ENCODE measurements at regions not wholly inside any gene's neighbourhood (a gene's known extent, or its start where the extent isn't known, plus 50 kb on each side); places are given as distances from the start of the nearest gene placed in this dataset.

- no peaks in the 10 kb centered on the region for H3K9me3 ChIP-seq (ENCODE audit: control insufficient read depth, insufficient read depth, low read length)
- H3K27ac ChIP-seq (ENCODE audit: low read depth, low read length) = no peak overlapping the region
- H4K20me1 ChIP-seq (ENCODE audit: control insufficient read depth, insufficient read depth, low read depth, low read length) = no peaks in the 10 kb centered on the region
- H3F3A ChIP-seq (ENCODE audit: control insufficient read depth, insufficient read depth) = no peaks in the 10 kb centered on the region
- no peaks in the 10 kb centered on the region for H3K9me2 ChIP-seq (replicated peaks; ENCODE audit: control insufficient read depth, low read length)
- H3K4me3 ChIP-seq (ENCODE audit: low read length) = no peak overlapping the region
- H3K4me1 ChIP-seq (ENCODE audit: control insufficient read depth, low read length) = no peaks in the 10 kb centered on the region
- no peaks in the 10 kb centered on the region for H3K79me2 ChIP-seq (ENCODE audit: control insufficient read depth, low read length)
- no peaks in the 10 kb centered on the region for H3K27me3 ChIP-seq (ENCODE audit: control insufficient read depth, low read length)
- H3K36me3 ChIP-seq (ENCODE audit: control insufficient read depth, low read length) = no peaks in the 10 kb centered on the region
- no peak overlapping the region for H3K4me2 ChIP-seq (ENCODE audit: low read length)
- TF ChIP-seq EZH2phosphoT487 (IDR thresholded peaks at IDR 0.05; ENCODE audit: borderline replicate concordance, low read length) = no peak
- TF ChIP-seq CTCF (IDR thresholded peaks at IDR 0.05; ENCODE audit: low read depth, low read length, poor library complexity, severe bottlenecking) = no peak
These were observed 165.1 kb upstream of the PPP3CA start for GRCh38 chr4:101512416-101512815.

- no peak overlapping the region for H3K4me3 ChIP-seq (ENCODE audit: low read length)
- no peak overlapping the region for H3K27ac ChIP-seq (ENCODE audit: low read depth, low read length)
- H3K4me2 ChIP-seq (ENCODE audit: low read length) = no peak overlapping the region
- no peaks in the 10 kb centered on the region for H3K9me2 ChIP-seq (replicated peaks; ENCODE audit: control insufficient read depth, low read length)
- H3K27me3 ChIP-seq (ENCODE audit: control insufficient read depth, low read length) = no peaks in the 10 kb centered on the region
- TF ChIP-seq EZH2phosphoT487 (IDR thresholded peaks at IDR 0.05; ENCODE audit: borderline replicate concordance, low read length) = no peak
- no peak for TF ChIP-seq CTCF (IDR thresholded peaks at IDR 0.05; ENCODE audit: low read depth, low read length, poor library complexity, severe bottlenecking)
- H3K4me1 ChIP-seq (ENCODE audit: control insufficient read depth, low read length) = no peaks in the 10 kb centered on the region
- H3K79me2 ChIP-seq (ENCODE audit: control insufficient read depth, low read length) = no peaks in the 10 kb centered on the region
- no peaks in the 10 kb centered on the region for H3F3A ChIP-seq (ENCODE audit: control insufficient read depth, insufficient read depth)
- H3K36me3 ChIP-seq (ENCODE audit: control insufficient read depth, low read length) = no peaks in the 10 kb centered on the region
- H3K9me3 ChIP-seq (ENCODE audit: control insufficient read depth, insufficient read depth, low read length) = no peaks in the 10 kb centered on the region
- no peaks in the 10 kb centered on the region for H4K20me1 ChIP-seq (ENCODE audit: control insufficient read depth, insufficient read depth, low read depth, low read length)
These were observed 154.1 kb upstream of the PPP3CA start for GRCh38 chr4:101501421-101501820.

GRCh38 chr4:101500742-101501141 lies 153.4 kb upstream of the PPP3CA start:
- Histone ChIP-seq H3K9me2 (replicated peaks; ENCODE audit: control insufficient read depth, low read length) (no peaks in the 10 kb centered on the region), H3K4me2 (ENCODE audit: low read length) (no peak overlapping the region), H3K36me3 (ENCODE audit: control insufficient read depth, low read length) (no peaks in the 10 kb centered on the region), H3K27ac (ENCODE audit: low read depth, low read length) (no peak overlapping the region), H3F3A (ENCODE audit: control insufficient read depth, insufficient read depth) (no peaks in the 10 kb centered on the region), H3K27me3 (ENCODE audit: control insufficient read depth, low read length) (no peaks in the 10 kb centered on the region), H3K4me3 (ENCODE audit: low read length) (no peak overlapping the region), H4K20me1 (ENCODE audit: control insufficient read depth, insufficient read depth, low read depth, low read length) (no peaks in the 10 kb centered on the region), H3K4me1 (ENCODE audit: control insufficient read depth, low read length) (no peaks in the 10 kb centered on the region), H3K9me3 (ENCODE audit: control insufficient read depth, insufficient read depth, low read length) (no peaks in the 10 kb centered on the region), H3K79me2 (ENCODE audit: control insufficient read depth, low read length) (no peaks in the 10 kb centered on the region)
- TF ChIP-seq CTCF (IDR thresholded peaks at IDR 0.05; ENCODE audit: low read depth, low read length, poor library complexity, severe bottlenecking) = no peak
- TF ChIP-seq EZH2phosphoT487 (IDR thresholded peaks at IDR 0.05; ENCODE audit: borderline replicate concordance, low read length) = no peak

- no peaks in the 10 kb centered on the region for H4K20me1 ChIP-seq (ENCODE audit: control insufficient read depth, insufficient read depth, low read depth, low read length)
- TF ChIP-seq CTCF (IDR thresholded peaks at IDR 0.05; ENCODE audit: low read depth, low read length, poor library complexity, severe bottlenecking) (no peak), EZH2phosphoT487 (IDR thresholded peaks at IDR 0.05; ENCODE audit: borderline replicate concordance, low read length) (no peak)
These were observed 127.9 kb upstream of the PPP3CA start for GRCh38 chr4:101475246-101475645.

More at GRCh38 chr4:101475246-101475645, 127.9 kb upstream of the PPP3CA start:
- no peaks in the 10 kb centered on the region for H3K36me3 ChIP-seq (ENCODE audit: control insufficient read depth, low read length)
- H3K4me3 ChIP-seq (ENCODE audit: low read length) = no peak overlapping the region
- no peaks in the 10 kb centered on the region for H3K4me1 ChIP-seq (ENCODE audit: control insufficient read depth, low read length)
- no peaks in the 10 kb centered on the region for H3F3A ChIP-seq (ENCODE audit: control insufficient read depth, insufficient read depth)
- no peaks in the 10 kb centered on the region for H3K9me3 ChIP-seq (ENCODE audit: control insufficient read depth, insufficient read depth, low read length)
- no peak overlapping the region for H3K27ac ChIP-seq (ENCODE audit: low read depth, low read length)
- no peaks in the 10 kb centered on the region for H3K79me2 ChIP-seq (ENCODE audit: control insufficient read depth, low read length)
- no peak overlapping the region for H3K4me2 ChIP-seq (ENCODE audit: low read length)
- H3K9me2 ChIP-seq (replicated peaks; ENCODE audit: control insufficient read depth, low read length) = no peaks in the 10 kb centered on the region
- no peaks in the 10 kb centered on the region for H3K27me3 ChIP-seq (ENCODE audit: control insufficient read depth, low read length)
